SK-N-SH (cell line): ENCODE measurements at regions not wholly inside any gene's neighbourhood (a gene's known extent, or its start where the extent isn't known, plus 50 kb on each side); places are given as distances from the start of the nearest gene placed in this dataset.

ENCODE experiments used
- CTCF ChIA-PET: fragments of 300-600, 350-600 bp; formaldehyde crosslinking; extraction: SDS; loops from one replicate; lab custom pipeline; 2021; lab: Yijun Ruan, JAX
- POLR2A ChIA-PET: fragments of 350-600 bp; sonication (Branson Sonifier 250); formaldehyde crosslinking; extraction: SDS; loops from one replicate; lab custom pipeline; 2020; ENCODE audit warnings: antibody characterized with exemption, inconsistent platforms; lab: Yijun Ruan, JAX
- DNase-seq: peaks from one replicate; pipeline ENCODE4 v3.0.0; 2012
- H2AFZ ChIP-seq: fragments of 200-600 bp; sonication (generic); 2 replicates; pipeline ENCODE4 v1.8.1; 2016; ENCODE audit warnings: antibody characterized with exemption, mild to moderate bottlenecking, low read depth
- H3F3A ChIP-seq: fragments of 200-600 bp; sonication (generic); replicated peaks from 2 replicates; pipeline ENCODE3; 2016; ENCODE audit warnings: antibody characterized with exemption, mild to moderate bottlenecking; ENCODE audit not compliant: insufficient read depth
- H3K27ac ChIP-seq, 2 experiments: fragments of 200-500 bp in 1 of 2; fragments of 200-600 bp in 1 of 2; sonication (Bioruptor generic) in 1 of 2; sonication (generic), shearing (Covaris generic) in 1 of 2; 2 replicates each; pipeline versions ENCODE4 v1.5.1 to v1.6.1; 2014 to 2016; ENCODE audit warnings: low read depth in 2 of 2, inconsistent platforms in 1 of 2, low read length in 1 of 2, mild to moderate bottlenecking in 1 of 2, mixed read lengths in 1 of 2
- H3K27me3 ChIP-seq: fragments of 200-600 bp; sonication (generic), shearing (Covaris generic); 2 replicates; pipeline ENCODE4 v1.6.1; 2016; ENCODE audit warnings: mixed run types; ENCODE audit not compliant: insufficient read depth
- H3K36me3 ChIP-seq, 2 experiments: fragments of 200-500 bp in 1 of 2; fragments of 200-600 bp in 1 of 2; sonication (Bioruptor generic) in 1 of 2; sonication (generic) in 1 of 2; replicated peaks in 1 of 2; 2 replicates each; pipeline versions ENCODE3 to v1.5.1; 2014 to 2016; ENCODE audit warnings: low read length in 1 of 2, mild to moderate bottlenecking in 1 of 2; ENCODE audit not compliant: insufficient read depth in 2 of 2, control insufficient read depth in 1 of 2
- H3K4me1 ChIP-seq, 2 experiments: fragments of 200-500 bp in 1 of 2; fragments of 200-600 bp in 1 of 2; sonication (Bioruptor generic) in 1 of 2; sonication (generic), shearing (Covaris generic) in 1 of 2; 2 replicates each; pipeline versions ENCODE4 v1.5.1 to v1.6.1; 2014 to 2016; ENCODE audit warnings: low read depth in 1 of 2, low read length in 1 of 2, mixed run types in 1 of 2; ENCODE audit not compliant: insufficient read depth in 2 of 2, control insufficient read depth in 1 of 2
- H3K4me2 ChIP-seq: fragments of 200-600 bp; sonication (generic), shearing (Covaris generic); 2 replicates; pipeline ENCODE4 v1.6.1; 2017; ENCODE audit warnings: mixed run types
- H3K4me3 ChIP-seq, 2 experiments: fragments of 200-500 bp in 1 of 2; fragments of 200-600 bp in 1 of 2; sonication (Bioruptor generic) in 1 of 2; sonication (generic), shearing (Covaris generic) in 1 of 2; 2 replicates each; pipeline versions ENCODE4 v1.5.1 to v1.8.1; 2014 to 2016; ENCODE audit warnings: low read depth in 2 of 2, inconsistent platforms in 1 of 2, low read length in 1 of 2, mild to moderate bottlenecking in 1 of 2, mixed read lengths in 1 of 2, moderate library complexity in 1 of 2
- H3K79me2 ChIP-seq: fragments of 200-600 bp; sonication (generic); 2 replicates; pipeline ENCODE4 v1.8.1; 2017; ENCODE audit warnings: mild to moderate bottlenecking; ENCODE audit not compliant: insufficient read depth
- H3K9ac ChIP-seq: fragments of 200-600 bp; sonication (generic); 2 replicates; pipeline ENCODE4 v1.6.1; 2017; ENCODE audit warnings: mixed run types
- H3K9me2 ChIP-seq: fragments of 200-600 bp; sonication (generic); 2 replicates; pipeline ENCODE4 v1.6.1; 2017; ENCODE audit warnings: mixed run types
- H3K9me3 ChIP-seq: fragments of 200-600 bp; sonication (generic); 2 replicates; pipeline ENCODE4 v1.6.1; 2017; ENCODE audit warnings: mixed run types, mild to moderate bottlenecking, moderate library complexity
- H4K20me1 ChIP-seq: fragments of 200-600 bp; sonication (generic); 2 replicates; pipeline ENCODE4 v1.6.1; 2017; ENCODE audit warnings: mild to moderate bottlenecking, mixed run types; ENCODE audit not compliant: insufficient read depth
- ELF1 ChIP-seq: IDR thresholded peaks from 2 replicates; pipeline ENCODE4 v1.4.0; 2012
- EP300 ChIP-seq, 2 experiments: IDR thresholded peaks; 2 replicates each; pipeline versions ENCODE4 v1.4.0 to v1.6.1; 2012; ENCODE audit warnings: borderline replicate concordance in 1 of 2, low read depth in 1 of 2, low read length in 1 of 2
- EZH2phosphoT487 ChIP-seq: fragments of 200-600 bp; sonication (generic); IDR thresholded peaks from 2 replicates; pipeline ENCODE4 v1.6.1; 2017; ENCODE audit warnings: low read depth, mixed run types, mild to moderate bottlenecking, antibody characterized with exemption, moderate library complexity, borderline replicate concordance
- FOSL2 ChIP-seq: IDR thresholded peaks from 2 replicates; pipeline ENCODE4 v1.4.0; 2012; ENCODE audit warnings: low read depth, mild to moderate bottlenecking, moderate library complexity, borderline replicate concordance
- JUND ChIP-seq: IDR thresholded peaks from 2 replicates; pipeline ENCODE4 v1.4.0; 2012
- MEF2A ChIP-seq: IDR thresholded peaks from 2 replicates; pipeline ENCODE4 v1.4.0; 2012; ENCODE audit warnings: low read depth, borderline replicate concordance
- MXI1 ChIP-seq: IDR thresholded peaks from 2 replicates; pipeline ENCODE4 v1.6.1; 2012; ENCODE audit warnings: mild to moderate bottlenecking, low read depth, low read length, improper control_type of control experiment
- NFIC ChIP-seq: IDR thresholded peaks from 2 replicates; pipeline ENCODE4 v1.4.0; 2012; ENCODE audit warnings: borderline replicate concordance
- RXRA ChIP-seq: IDR thresholded peaks from 2 replicates; pipeline ENCODE4 v1.4.0; 2012; ENCODE audit warnings: low read depth, mild to moderate bottlenecking, borderline replicate concordance
- TAF1 ChIP-seq: IDR thresholded peaks from 2 replicates; pipeline ENCODE4 v1.6.1; 2012; ENCODE audit warnings: low read depth, mild to moderate bottlenecking, low read length, moderate library complexity, borderline replicate concordance
- TCF12 ChIP-seq: IDR thresholded peaks from 2 replicates; pipeline ENCODE4 v1.4.0; 2012
- TEAD4 ChIP-seq: IDR thresholded peaks from 2 replicates; pipeline ENCODE4 v1.4.0; 2012; ENCODE audit warnings: mild to moderate bottlenecking, borderline replicate concordance; ENCODE audit not compliant: insufficient read depth
- WGBS: methylation state at CpG from one replicate; pipeline ENCODE4 v1.1.6; 2017; ENCODE audit warnings: low lambda C conversion rate; 5-methylcytosine and 5-hydroxymethylcytosine counted together
- TF ChIP-seq, protein P1 (sequence below): IDR thresholded peaks from 2 replicates; pipeline ENCODE4 v1.4.0; 2012; ENCODE audit warnings: low read depth
- TF ChIP-seq, protein P2 (sequence below): IDR thresholded peaks from 2 replicates; pipeline ENCODE4 v1.4.0; 2012; ENCODE audit warnings: low read depth, borderline replicate concordance
- TF ChIP-seq, protein P3 (sequence below): IDR thresholded peaks from 2 replicates; pipeline ENCODE4 v1.6.1; 2012; ENCODE audit warnings: mild to moderate bottlenecking, low read depth, low read length, moderate library complexity
- TF ChIP-seq, protein P4 (sequence below): IDR thresholded peaks from 2 replicates; pipeline ENCODE4 v1.4.0; 2012; ENCODE audit warnings: low read depth, borderline replicate concordance

DNA sequence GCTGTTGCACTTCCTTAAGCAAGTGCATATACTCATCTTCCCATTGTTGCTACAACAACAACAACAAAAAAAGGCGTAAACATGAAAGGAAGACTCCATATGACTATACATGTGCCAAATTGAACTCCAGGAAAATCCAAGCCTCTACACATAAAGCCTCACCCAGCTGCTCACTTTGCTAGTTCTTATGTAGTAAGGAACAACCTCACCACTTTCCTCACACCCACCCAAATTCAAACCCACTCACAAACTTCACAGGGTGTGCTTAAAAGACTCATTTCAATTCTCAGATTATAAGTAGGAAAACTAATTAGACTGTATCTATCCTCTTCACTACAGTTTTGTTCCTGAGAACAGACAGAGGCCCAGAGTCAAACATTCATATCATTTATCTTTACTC is 671.1 kb upstream of the INTU start:
- no peak for DNase-seq
- Histone ChIP-seq H3K4me3 (no peak overlapping the region), H3K4me1 (no peaks in the 10 kb centered on the region; a peak in 2 of 4 replicates), H3K9me3 (no peaks in the 10 kb centered on the region)
- no peak for TF ChIP-seq FOSL2
- no peak for TF ChIP-seq EZH2phosphoT487
- TF ChIP-seq MEF2A: no peak
- TF ChIP-seq RXRA: no peak
- no peak for TF ChIP-seq TAF1
- TF ChIP-seq, protein P1, sequence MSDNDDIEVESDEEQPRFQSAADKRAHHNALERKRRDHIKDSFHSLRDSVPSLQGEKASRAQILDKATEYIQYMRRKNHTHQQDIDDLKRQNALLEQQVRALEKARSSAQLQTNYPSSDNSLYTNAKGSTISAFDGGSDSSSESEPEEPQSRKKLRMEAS: no peak
- no peak for TF ChIP-seq TCF12
- no peak for TF ChIP-seq ELF1
- TF ChIP-seq NFIC: no peak
- TF ChIP-seq JUND: no peak
- TF ChIP-seq, protein P2, sequence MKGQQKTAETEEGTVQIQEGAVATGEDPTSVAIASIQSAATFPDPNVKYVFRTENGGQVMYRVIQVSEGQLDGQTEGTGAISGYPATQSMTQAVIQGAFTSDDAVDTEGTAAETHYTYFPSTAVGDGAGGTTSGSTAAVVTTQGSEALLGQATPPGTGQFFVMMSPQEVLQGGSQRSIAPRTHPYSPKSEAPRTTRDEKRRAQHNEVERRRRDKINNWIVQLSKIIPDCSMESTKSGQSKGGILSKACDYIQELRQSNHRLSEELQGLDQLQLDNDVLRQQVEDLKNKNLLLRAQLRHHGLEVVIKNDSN: no peak
- TF ChIP-seq, protein P3, sequence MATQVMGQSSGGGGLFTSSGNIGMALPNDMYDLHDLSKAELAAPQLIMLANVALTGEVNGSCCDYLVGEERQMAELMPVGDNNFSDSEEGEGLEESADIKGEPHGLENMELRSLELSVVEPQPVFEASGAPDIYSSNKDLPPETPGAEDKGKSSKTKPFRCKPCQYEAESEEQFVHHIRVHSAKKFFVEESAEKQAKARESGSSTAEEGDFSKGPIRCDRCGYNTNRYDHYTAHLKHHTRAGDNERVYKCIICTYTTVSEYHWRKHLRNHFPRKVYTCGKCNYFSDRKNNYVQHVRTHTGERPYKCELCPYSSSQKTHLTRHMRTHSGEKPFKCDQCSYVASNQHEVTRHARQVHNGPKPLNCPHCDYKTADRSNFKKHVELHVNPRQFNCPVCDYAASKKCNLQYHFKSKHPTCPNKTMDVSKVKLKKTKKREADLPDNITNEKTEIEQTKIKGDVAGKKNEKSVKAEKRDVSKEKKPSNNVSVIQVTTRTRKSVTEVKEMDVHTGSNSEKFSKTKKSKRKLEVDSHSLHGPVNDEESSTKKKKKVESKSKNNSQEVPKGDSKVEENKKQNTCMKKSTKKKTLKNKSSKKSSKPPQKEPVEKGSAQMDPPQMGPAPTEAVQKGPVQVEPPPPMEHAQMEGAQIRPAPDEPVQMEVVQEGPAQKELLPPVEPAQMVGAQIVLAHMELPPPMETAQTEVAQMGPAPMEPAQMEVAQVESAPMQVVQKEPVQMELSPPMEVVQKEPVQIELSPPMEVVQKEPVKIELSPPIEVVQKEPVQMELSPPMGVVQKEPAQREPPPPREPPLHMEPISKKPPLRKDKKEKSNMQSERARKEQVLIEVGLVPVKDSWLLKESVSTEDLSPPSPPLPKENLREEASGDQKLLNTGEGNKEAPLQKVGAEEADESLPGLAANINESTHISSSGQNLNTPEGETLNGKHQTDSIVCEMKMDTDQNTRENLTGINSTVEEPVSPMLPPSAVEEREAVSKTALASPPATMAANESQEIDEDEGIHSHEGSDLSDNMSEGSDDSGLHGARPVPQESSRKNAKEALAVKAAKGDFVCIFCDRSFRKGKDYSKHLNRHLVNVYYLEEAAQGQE: no peak
- TF ChIP-seq EP300 (IDR thresholded peaks at IDR 0.05; ENCODE audit: borderline replicate concordance in 1 of 2, low read depth in 1 of 2, low read length in 1 of 2): no peak
- no peak for TF ChIP-seq MXI1
- TF ChIP-seq TEAD4: no peak
- TF ChIP-seq, protein P4, sequence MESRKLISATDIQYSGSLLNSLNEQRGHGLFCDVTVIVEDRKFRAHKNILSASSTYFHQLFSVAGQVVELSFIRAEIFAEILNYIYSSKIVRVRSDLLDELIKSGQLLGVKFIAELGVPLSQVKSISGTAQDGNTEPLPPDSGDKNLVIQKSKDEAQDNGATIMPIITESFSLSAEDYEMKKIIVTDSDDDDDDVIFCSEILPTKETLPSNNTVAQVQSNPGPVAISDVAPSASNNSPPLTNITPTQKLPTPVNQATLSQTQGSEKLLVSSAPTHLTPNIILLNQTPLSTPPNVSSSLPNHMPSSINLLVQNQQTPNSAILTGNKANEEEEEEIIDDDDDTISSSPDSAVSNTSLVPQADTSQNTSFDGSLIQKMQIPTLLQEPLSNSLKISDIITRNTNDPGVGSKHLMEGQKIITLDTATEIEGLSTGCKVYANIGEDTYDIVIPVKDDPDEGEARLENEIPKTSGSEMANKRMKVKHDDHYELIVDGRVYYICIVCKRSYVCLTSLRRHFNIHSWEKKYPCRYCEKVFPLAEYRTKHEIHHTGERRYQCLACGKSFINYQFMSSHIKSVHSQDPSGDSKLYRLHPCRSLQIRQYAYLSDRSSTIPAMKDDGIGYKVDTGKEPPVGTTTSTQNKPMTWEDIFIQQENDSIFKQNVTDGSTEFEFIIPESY: no peak
- TF ChIP-seq, all 33 proteins: peak for 0
- Histone ChIP-seq H4K20me1 (no peaks in the 10 kb centered on the region), H3K36me3 (no peaks in the 10 kb centered on the region), H3F3A (no peaks in the 10 kb centered on the region), H3K27me3 (no peaks in the 10 kb centered on the region), H3K9ac (no peak overlapping the region), H2AFZ (no peak overlapping the region), H3K9me2 (no peaks in the 10 kb centered on the region), H3K79me2 (no peaks in the 10 kb centered on the region), H3K4me2 (no peak overlapping the region), H3K27ac (no peak overlapping the region)
- POLR2A ChIA-PET: no interaction called here
- WGBS: 55% methylated on average over 1 of the region's 1 CpG
- CTCF ChIA-PET: no interaction called here
